ENCODE measurements at regions not wholly inside any gene's neighbourhood (a gene's known extent, or its start where the extent isn't known, plus 50 kb on each side); places are given as distances from the start of the nearest gene placed in this dataset.

- TF ChIP-seq, protein P1, sequence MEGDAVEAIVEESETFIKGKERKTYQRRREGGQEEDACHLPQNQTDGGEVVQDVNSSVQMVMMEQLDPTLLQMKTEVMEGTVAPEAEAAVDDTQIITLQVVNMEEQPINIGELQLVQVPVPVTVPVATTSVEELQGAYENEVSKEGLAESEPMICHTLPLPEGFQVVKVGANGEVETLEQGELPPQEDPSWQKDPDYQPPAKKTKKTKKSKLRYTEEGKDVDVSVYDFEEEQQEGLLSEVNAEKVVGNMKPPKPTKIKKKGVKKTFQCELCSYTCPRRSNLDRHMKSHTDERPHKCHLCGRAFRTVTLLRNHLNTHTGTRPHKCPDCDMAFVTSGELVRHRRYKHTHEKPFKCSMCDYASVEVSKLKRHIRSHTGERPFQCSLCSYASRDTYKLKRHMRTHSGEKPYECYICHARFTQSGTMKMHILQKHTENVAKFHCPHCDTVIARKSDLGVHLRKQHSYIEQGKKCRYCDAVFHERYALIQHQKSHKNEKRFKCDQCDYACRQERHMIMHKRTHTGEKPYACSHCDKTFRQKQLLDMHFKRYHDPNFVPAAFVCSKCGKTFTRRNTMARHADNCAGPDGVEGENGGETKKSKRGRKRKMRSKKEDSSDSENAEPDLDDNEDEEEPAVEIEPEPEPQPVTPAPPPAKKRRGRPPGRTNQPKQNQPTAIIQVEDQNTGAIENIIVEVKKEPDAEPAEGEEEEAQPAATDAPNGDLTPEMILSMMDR (IDR thresholded peaks at IDR 0.05): no peak
- intact Hi-C loops (cut with DNase I): no loop called here
- no peaks in the 10 kb centered on the region for H3K27me3 ChIP-seq
- no peak overlapping the region for H3K9ac ChIP-seq (ENCODE audit: low read depth in 2 of 2, low read length in 2 of 2)
- H3K9me3 ChIP-seq: no peaks in the 10 kb centered on the region
- no peak for DNase-seq
- H3K4me1 ChIP-seq: no peaks in the 10 kb centered on the region
- no peak overlapping the region for H3K27ac ChIP-seq
- no peak overlapping the region for H3K4me3 ChIP-seq
- no peaks in the 10 kb centered on the region for H3K36me3 ChIP-seq
Observed at GRCh38 chr21:43355266-43355924, 71.5 kb downstream of the SIK1 start.

GRCh38 chr21:43354666-43355065 is 72.3 kb downstream of the SIK1 start:
- H3K9ac ChIP-seq (ENCODE audit: low read depth in 2 of 2, low read length in 2 of 2): no peak overlapping the region
- no peaks in the 10 kb centered on the region for H3K4me1 ChIP-seq
- H3K27me3 ChIP-seq: no peaks in the 10 kb centered on the region
- H3K36me3 ChIP-seq: no peaks in the 10 kb centered on the region
- no peak overlapping the region for H3K27ac ChIP-seq
- TF ChIP-seq, protein P1 (IDR thresholded peaks at IDR 0.05): no peak
- H3K4me3 ChIP-seq: no peak overlapping the region
- no peak for DNase-seq
- intact Hi-C loops (cut with DNase I): no loop called here
- no peaks in the 10 kb centered on the region for H3K9me3 ChIP-seq

DNA sequence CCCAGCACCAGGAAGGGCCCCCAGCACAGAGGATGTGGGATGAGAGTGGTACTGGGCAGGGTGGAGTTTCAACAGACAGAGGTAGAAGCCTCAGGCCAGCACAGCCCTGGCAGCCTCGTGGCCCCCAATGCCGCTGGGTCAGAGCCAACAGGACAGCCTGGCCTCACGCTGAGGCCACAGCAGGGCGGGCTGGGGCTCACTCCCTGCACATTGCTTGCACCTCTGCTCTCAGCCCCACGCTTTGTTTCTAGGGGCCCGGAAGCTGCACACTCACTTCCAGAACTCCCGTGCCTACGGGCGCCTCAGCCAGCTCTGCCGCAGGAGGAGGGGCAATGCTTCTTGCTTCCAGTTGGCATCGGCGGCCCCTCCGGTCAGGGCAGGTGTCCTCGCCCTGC is 72.9 kb downstream of the SIK1 start:
- intact Hi-C loops (cut with DNase I): no loop called here
- no peak overlapping the region for H3K27ac ChIP-seq
- no peaks in the 10 kb centered on the region for H3K36me3 ChIP-seq
- no peak overlapping the region for H3K9ac ChIP-seq (ENCODE audit: low read depth in 2 of 2, low read length in 2 of 2)
- H3K27me3 ChIP-seq: no peaks in the 10 kb centered on the region
- no peak for DNase-seq
- H3K4me1 ChIP-seq: no peaks in the 10 kb centered on the region
- TF ChIP-seq, protein P1 (IDR thresholded peaks at IDR 0.05): no peak
- no peaks in the 10 kb centered on the region for H3K9me3 ChIP-seq
- no peak overlapping the region for H3K4me3 ChIP-seq

- H3K9me3 ChIP-seq: no peaks in the 10 kb centered on the region
- H3K9ac ChIP-seq (ENCODE audit: low read depth in 2 of 2, low read length in 2 of 2): no peak overlapping the region
- DNase-seq: no peak
- no peaks in the 10 kb centered on the region for H3K36me3 ChIP-seq
- H3K27me3 ChIP-seq: no peaks in the 10 kb centered on the region
- no peak overlapping the region for H3K4me3 ChIP-seq
- H3K4me1 ChIP-seq: no peaks in the 10 kb centered on the region
- no peak overlapping the region for H3K27ac ChIP-seq
- TF ChIP-seq, protein P1 (IDR thresholded peaks at IDR 0.05): no peak
- intact Hi-C loops (cut with DNase I): no loop called here
Observed at GRCh38 chr21:43353282-43354025, 73.5 kb downstream of the SIK1 start.

GRCh38 chr21:43352568-43353281 is 74.2 kb downstream of the SIK1 start:
- Histone ChIP-seq H3K9ac (ENCODE audit: low read depth in 2 of 2, low read length in 2 of 2) (no peak overlapping the region), H3K36me3 (no peaks in the 10 kb centered on the region), H3K27me3 (no peaks in the 10 kb centered on the region), H3K4me3 (no peak overlapping the region), H3K4me1 (no peaks in the 10 kb centered on the region), H3K27ac (no peak overlapping the region), H3K9me3 (no peaks in the 10 kb centered on the region)
- DNase-seq: no peak
- TF ChIP-seq, protein P1 (IDR thresholded peaks at IDR 0.05): no peak
- intact Hi-C loops (cut with DNase I): no loop called here
